ENCODE measurements at regions not wholly inside any gene's neighbourhood (a gene's known extent, or its start where the extent isn't known, plus 50 kb on each side); places are given as distances from the start of the nearest gene placed in this dataset.

DNA sequence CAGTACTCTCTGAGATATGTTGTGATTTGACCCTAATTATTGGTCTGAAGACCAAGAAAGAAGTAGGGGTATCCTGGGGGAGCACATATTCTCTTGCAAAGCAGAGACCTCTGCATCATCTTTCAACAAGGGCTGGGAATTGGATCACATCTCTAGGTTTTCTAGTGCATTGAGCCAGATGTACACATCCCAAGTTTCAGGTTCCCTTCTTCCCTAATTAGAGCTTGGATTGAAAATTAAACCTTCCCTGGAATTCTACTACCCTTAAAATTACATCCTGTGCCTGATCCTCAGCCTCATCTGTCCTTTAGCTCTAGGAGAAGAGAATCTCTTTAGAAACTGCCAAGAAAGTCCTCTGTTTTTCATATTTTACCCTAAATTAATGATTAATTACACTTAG is 839.6 kb downstream of the SLC6A15 start (continued):
- TF ChIP-seq, protein P1, sequence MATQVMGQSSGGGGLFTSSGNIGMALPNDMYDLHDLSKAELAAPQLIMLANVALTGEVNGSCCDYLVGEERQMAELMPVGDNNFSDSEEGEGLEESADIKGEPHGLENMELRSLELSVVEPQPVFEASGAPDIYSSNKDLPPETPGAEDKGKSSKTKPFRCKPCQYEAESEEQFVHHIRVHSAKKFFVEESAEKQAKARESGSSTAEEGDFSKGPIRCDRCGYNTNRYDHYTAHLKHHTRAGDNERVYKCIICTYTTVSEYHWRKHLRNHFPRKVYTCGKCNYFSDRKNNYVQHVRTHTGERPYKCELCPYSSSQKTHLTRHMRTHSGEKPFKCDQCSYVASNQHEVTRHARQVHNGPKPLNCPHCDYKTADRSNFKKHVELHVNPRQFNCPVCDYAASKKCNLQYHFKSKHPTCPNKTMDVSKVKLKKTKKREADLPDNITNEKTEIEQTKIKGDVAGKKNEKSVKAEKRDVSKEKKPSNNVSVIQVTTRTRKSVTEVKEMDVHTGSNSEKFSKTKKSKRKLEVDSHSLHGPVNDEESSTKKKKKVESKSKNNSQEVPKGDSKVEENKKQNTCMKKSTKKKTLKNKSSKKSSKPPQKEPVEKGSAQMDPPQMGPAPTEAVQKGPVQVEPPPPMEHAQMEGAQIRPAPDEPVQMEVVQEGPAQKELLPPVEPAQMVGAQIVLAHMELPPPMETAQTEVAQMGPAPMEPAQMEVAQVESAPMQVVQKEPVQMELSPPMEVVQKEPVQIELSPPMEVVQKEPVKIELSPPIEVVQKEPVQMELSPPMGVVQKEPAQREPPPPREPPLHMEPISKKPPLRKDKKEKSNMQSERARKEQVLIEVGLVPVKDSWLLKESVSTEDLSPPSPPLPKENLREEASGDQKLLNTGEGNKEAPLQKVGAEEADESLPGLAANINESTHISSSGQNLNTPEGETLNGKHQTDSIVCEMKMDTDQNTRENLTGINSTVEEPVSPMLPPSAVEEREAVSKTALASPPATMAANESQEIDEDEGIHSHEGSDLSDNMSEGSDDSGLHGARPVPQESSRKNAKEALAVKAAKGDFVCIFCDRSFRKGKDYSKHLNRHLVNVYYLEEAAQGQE (tag by site-specific recombination; IDR thresholded peaks at IDR 0.05), result no peak
- TF ChIP-seq KLF7 (tag by site-specific recombination; IDR thresholded peaks at IDR 0.05; ENCODE audit: borderline replicate concordance) (no peak), ZNF133 (tag by site-specific recombination; IDR thresholded peaks at IDR 0.05) (no peak), ZNF175 (tag by site-specific recombination; IDR thresholded peaks at IDR 0.05) (no peak), HOXD13 (CRISPR knock-in tag; IDR thresholded peaks at IDR 0.05; ENCODE audit: borderline replicate concordance) (no peak), ZNF140 (tag by site-specific recombination; IDR thresholded peaks at IDR 0.05) (no peak), ZNF791 (tag by site-specific recombination; IDR thresholded peaks at IDR 0.05) (no peak), ZNF423 (tag by site-specific recombination; IDR thresholded peaks at IDR 0.05) (no peak)
- TF ChIP-seq, protein P2, sequence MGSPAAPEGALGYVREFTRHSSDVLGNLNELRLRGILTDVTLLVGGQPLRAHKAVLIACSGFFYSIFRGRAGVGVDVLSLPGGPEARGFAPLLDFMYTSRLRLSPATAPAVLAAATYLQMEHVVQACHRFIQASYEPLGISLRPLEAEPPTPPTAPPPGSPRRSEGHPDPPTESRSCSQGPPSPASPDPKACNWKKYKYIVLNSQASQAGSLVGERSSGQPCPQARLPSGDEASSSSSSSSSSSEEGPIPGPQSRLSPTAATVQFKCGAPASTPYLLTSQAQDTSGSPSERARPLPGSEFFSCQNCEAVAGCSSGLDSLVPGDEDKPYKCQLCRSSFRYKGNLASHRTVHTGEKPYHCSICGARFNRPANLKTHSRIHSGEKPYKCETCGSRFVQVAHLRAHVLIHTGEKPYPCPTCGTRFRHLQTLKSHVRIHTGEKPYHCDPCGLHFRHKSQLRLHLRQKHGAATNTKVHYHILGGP (tag by site-specific recombination; IDR thresholded peaks at IDR 0.05), result no peak
- TF ChIP-seq, protein P3, sequence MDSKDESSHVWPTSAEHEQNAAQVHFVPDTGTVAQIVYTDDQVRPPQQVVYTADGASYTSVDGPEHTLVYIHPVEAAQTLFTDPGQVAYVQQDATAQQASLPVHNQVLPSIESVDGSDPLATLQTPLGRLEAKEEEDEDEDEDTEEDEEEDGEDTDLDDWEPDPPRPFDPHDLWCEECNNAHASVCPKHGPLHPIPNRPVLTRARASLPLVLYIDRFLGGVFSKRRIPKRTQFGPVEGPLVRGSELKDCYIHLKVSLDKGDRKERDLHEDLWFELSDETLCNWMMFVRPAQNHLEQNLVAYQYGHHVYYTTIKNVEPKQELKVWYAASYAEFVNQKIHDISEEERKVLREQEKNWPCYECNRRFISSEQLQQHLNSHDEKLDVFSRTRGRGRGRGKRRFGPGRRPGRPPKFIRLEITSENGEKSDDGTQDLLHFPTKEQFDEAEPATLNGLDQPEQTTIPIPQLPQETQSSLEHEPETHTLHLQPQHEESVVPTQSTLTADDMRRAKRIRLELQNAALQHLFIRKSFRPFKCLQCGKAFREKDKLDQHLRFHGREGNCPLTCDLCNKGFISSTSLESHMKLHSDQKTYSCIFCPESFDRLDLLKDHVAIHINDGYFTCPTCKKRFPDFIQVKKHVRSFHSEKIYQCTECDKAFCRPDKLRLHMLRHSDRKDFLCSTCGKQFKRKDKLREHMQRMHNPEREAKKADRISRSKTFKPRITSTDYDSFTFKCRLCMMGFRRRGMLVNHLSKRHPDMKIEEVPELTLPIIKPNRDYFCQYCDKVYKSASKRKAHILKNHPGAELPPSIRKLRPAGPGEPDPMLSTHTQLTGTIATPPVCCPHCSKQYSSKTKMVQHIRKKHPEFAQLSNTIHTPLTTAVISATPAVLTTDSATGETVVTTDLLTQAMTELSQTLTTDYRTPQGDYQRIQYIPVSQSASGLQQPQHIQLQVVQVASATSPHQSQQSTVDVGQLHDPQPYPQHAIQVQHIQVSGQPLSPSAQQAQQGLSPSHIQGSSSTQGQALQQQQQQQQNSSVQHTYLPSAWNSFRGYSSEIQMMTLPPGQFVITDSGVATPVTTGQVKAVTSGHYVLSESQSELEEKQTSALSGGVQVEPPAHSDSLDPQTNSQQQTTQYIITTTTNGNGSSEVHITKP (tag by site-specific recombination; IDR thresholded peaks at IDR 0.05), result no peak
- TF ChIP-seq, protein P4, sequence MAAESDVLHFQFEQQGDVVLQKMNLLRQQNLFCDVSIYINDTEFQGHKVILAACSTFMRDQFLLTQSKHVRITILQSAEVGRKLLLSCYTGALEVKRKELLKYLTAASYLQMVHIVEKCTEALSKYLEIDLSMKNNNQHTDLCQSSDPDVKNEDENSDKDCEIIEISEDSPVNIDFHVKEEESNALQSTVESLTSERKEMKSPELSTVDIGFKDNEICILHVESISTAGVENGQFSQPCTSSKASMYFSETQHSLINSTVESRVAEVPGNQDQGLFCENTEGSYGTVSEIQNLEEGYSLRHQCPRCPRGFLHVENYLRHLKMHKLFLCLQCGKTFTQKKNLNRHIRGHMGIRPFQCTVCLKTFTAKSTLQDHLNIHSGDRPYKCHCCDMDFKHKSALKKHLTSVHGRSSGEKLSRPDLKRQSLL (tag by site-specific recombination; IDR thresholded peaks at IDR 0.05), result no peak

DNA sequence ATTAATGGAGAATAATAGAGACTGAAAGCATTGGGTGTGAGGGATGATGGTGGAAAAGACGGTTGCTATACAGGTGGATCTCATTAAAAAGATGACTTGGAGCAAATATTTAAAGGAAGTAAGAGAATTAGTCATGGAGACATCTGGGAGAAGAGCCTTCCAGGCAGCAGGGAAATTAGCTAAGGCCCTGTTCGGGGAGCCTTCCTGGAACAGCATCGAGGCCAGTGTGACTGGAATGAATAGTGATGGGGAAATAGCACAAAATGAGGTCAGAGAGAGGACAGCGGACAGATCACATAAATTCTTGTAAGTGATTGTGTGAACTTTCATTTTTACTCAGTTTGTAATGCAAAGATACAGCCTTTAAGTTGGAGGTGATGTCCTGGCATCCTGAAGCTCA is 842.3 kb downstream of the SLC6A15 start:
- Histone ChIP-seq H3K9me3 (ENCODE audit: control insufficient read depth, insufficient read depth, low read depth, low read length) (no peaks in the 10 kb centered on the region), H3K36me3 (ENCODE audit: control insufficient read depth in 2 of 2, insufficient read depth in 1 of 2, low read length in 2 of 2) (no peaks in the 10 kb centered on the region), H3K27ac (ENCODE audit: extremely low read depth, low read depth, low read length) (no peak overlapping the region), H3K4me1 (ENCODE audit: control insufficient read depth, insufficient read depth, low read length) (no peaks in the 10 kb centered on the region), H3K4me3 (ENCODE audit: low read depth, low read length) (no peak overlapping the region)
- POLR2A ChIA-PET, result no interaction called here
- CTCF ChIA-PET, result no interaction called here
- TF ChIP-seq, protein P5, sequence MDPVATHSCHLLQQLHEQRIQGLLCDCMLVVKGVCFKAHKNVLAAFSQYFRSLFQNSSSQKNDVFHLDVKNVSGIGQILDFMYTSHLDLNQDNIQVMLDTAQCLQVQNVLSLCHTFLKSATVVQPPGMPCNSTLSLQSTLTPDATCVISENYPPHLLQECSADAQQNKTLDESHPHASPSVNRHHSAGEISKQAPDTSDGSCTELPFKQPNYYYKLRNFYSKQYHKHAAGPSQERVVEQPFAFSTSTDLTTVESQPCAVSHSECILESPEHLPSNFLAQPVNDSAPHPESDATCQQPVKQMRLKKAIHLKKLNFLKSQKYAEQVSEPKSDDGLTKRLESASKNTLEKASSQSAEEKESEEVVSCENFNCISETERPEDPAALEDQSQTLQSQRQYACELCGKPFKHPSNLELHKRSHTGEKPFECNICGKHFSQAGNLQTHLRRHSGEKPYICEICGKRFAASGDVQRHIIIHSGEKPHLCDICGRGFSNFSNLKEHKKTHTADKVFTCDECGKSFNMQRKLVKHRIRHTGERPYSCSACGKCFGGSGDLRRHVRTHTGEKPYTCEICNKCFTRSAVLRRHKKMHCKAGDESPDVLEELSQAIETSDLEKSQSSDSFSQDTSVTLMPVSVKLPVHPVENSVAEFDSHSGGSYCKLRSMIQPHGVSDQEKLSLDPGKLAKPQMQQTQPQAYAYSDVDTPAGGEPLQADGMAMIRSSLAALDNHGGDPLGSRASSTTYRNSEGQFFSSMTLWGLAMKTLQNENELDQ (tag by site-specific recombination; IDR thresholded peaks at IDR 0.05; ENCODE audit: low read depth), result no peak
- TF ChIP-seq, protein P6, sequence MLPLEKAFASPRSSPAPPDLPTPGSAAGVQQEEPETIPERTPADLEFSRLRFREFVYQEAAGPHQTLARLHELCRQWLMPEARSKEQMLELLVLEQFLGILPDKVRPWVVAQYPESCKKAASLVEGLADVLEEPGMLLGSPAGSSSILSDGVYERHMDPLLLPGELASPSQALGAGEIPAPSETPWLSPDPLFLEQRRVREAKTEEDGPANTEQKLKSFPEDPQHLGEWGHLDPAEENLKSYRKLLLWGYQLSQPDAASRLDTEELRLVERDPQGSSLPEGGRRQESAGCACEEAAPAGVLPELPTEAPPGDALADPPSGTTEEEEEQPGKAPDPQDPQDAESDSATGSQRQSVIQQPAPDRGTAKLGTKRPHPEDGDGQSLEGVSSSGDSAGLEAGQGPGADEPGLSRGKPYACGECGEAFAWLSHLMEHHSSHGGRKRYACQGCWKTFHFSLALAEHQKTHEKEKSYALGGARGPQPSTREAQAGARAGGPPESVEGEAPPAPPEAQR (tag by site-specific recombination; IDR thresholded peaks at IDR 0.05), result no peak
- TF ChIP-seq ZNF658 (tag by site-specific recombination; IDR thresholded peaks at IDR 0.05), result no peak
